Ovary (tissue), 3 donors: ENCODE measurements at regions not wholly inside any gene's neighbourhood (a gene's known extent, or its start where the extent isn't known, plus 50 kb on each side); places are given as distances from the start of the nearest gene placed in this dataset.

Source experiments
- EP300 ChIP-seq: sonication (generic); formaldehyde crosslinking; IDR thresholded peaks from one replicate; pipeline ENCODE4 v1.6.1; 2017; ENCODE audit warnings: antibody characterized with exemption
- POLR2A ChIP-seq: fragments of 450-650 bp; IDR thresholded peaks from one replicate; pipeline ENCODE4 v1.6.1; 2017; ENCODE audit warnings: antibody characterized with exemption, mild to moderate bottlenecking, moderate library complexity
- TF ChIP-seq, protein P1 (sequence below), 3 donors: fragments of 450-650 bp in 2 of 3; fragments of 200-600 bp in 1 of 3; IDR thresholded peaks; one replicate each; pipeline versions ENCODE4 v1.5.1 to v1.8.0; 2016 to 2022; ENCODE audit warnings: antibody characterized with exemption in 3 of 3, mild to moderate bottlenecking in 1 of 3
- donor health status: DM: no; HTN: no; CAD: no.

DNA sequence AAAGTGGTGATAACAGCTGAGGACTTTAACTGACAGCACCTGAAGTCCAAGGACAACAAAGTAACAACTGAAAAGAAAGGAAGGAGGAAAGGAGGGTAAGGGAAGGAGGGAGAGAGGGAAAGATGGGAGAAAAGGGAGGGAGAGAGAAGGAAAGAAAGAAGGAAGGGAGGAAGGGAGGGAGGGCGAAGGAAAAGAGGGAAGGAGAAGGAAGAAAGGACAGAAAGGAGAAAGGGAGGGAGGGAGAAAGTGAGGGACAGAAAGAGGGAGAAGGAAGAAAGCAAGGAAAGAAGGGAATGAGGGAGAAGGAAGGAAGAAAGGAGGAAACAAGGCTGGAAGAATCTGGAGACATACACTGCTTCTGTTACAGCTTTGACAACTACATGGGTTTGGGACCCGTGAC, 494.4 kb downstream of the FUT8 start:
- no peak for TF ChIP-seq POLR2A
- no peak for TF ChIP-seq EP300
- TF ChIP-seq, protein P1, sequence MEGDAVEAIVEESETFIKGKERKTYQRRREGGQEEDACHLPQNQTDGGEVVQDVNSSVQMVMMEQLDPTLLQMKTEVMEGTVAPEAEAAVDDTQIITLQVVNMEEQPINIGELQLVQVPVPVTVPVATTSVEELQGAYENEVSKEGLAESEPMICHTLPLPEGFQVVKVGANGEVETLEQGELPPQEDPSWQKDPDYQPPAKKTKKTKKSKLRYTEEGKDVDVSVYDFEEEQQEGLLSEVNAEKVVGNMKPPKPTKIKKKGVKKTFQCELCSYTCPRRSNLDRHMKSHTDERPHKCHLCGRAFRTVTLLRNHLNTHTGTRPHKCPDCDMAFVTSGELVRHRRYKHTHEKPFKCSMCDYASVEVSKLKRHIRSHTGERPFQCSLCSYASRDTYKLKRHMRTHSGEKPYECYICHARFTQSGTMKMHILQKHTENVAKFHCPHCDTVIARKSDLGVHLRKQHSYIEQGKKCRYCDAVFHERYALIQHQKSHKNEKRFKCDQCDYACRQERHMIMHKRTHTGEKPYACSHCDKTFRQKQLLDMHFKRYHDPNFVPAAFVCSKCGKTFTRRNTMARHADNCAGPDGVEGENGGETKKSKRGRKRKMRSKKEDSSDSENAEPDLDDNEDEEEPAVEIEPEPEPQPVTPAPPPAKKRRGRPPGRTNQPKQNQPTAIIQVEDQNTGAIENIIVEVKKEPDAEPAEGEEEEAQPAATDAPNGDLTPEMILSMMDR (IDR thresholded peaks at IDR 0.05) = no peak
